IMR-90 (cell line): ENCODE measurements at regions not wholly inside any gene's neighbourhood (a gene's known extent, or its start where the extent isn't known, plus 50 kb on each side); places are given as distances from the start of the nearest gene placed in this dataset.

ENCODE experiments used
- BHLHE40 ChIP-seq: fragments of 150-350 bp; IDR thresholded peaks from 2 replicates; pipeline ENCODE4 v1.6.1; 2016; ENCODE audit warnings: mild to moderate bottlenecking, low read depth, low read length
- CEBPB ChIP-seq: IDR thresholded peaks from 2 replicates; pipeline ENCODE4 v1.6.1; 2012; ENCODE audit warnings: low read depth, low read length, improper control_type of control experiment
- CHD1 ChIP-seq: IDR thresholded peaks from 2 replicates; pipeline ENCODE4 v1.6.1; 2012; ENCODE audit warnings: low read depth, low read length, improper control_type of control experiment
- CTCF ChIP-seq: conservative IDR thresholded peaks from 2 replicates; pipeline ENCODE4 v1.5.1; 2012; ENCODE audit warnings: mild to moderate bottlenecking, low read depth, low read length, improper control_type of control experiment
- FOS ChIP-seq: fragments of 150-350 bp; IDR thresholded peaks from 2 replicates; pipeline ENCODE4 v1.6.1; 2016; ENCODE audit warnings: low read depth, low read length
- MAFK ChIP-seq: IDR thresholded peaks from 2 replicates; pipeline ENCODE4 v1.6.1; 2012; ENCODE audit warnings: low read depth, low read length, improper control_type of control experiment
- MAZ ChIP-seq: IDR thresholded peaks from 2 replicates; pipeline ENCODE4 v1.6.1; 2012; ENCODE audit warnings: low read depth, mild to moderate bottlenecking, low read length, improper control_type of control experiment, moderate library complexity, borderline replicate concordance
- MXI1 ChIP-seq: IDR thresholded peaks from 2 replicates; pipeline ENCODE4 v1.6.1; 2012; ENCODE audit warnings: low read depth, mild to moderate bottlenecking, low read length, moderate library complexity, borderline replicate concordance
- POLR2A ChIP-seq: IDR thresholded peaks from 2 replicates; pipeline ENCODE4 v1.6.1; 2012; ENCODE audit warnings: mild to moderate bottlenecking, low read depth, low read length
- RAD21 ChIP-seq: IDR thresholded peaks from 2 replicates; pipeline ENCODE4 v1.6.1; 2012; ENCODE audit warnings: low read length, improper control_type of control experiment
- RFX5 ChIP-seq: IDR thresholded peaks from 2 replicates; pipeline ENCODE4 v1.8.0; 2012; ENCODE audit warnings: low read depth, mild to moderate bottlenecking, low read length, moderate library complexity
- USF2 ChIP-seq: fragments of 150-350 bp; IDR thresholded peaks from 2 replicates; pipeline ENCODE4 v1.6.1; 2017; ENCODE audit warnings: mild to moderate bottlenecking, antibody characterized with exemption, low read length, low read depth

GRCh38 chr13:110027470-110028240 is 241.3 kb upstream of the IRS2 start:
- TF ChIP-seq CTCF = no peak
- no peak for TF ChIP-seq POLR2A
- no peak for TF ChIP-seq MXI1
- TF ChIP-seq RAD21 = no peak
- TF ChIP-seq USF2 = no peak
- no peak for TF ChIP-seq MAFK
- no peak for TF ChIP-seq CEBPB
- no peak for TF ChIP-seq CHD1
- TF ChIP-seq MAZ = no peak
- TF ChIP-seq RFX5 = no peak
- no peak for TF ChIP-seq BHLHE40
- TF ChIP-seq FOS = no peak
